Gastroesophageal sphincter (tissue), 4 donors: ENCODE measurements at regions not wholly inside any gene's neighbourhood (a gene's known extent, or its start where the extent isn't known, plus 50 kb on each side); places are given as distances from the start of the nearest gene placed in this dataset.

ENCODE experiments used
- ATAC-seq: fragments of 150-250 bp; one replicate; pipeline ENCODE4 v1.9.1; 2016; ENCODE audit warnings: mild to moderate bottlenecking, moderate library complexity
- H3K27ac ChIP-seq, 4 donors: fragments of 200-600 bp; sonication (generic) in 3 of 4; 1 replicate in 3 of 4; 2 replicates in 1 of 4; pipeline ENCODE4 v1.5.1; 2016 to 2019
- H3K27me3 ChIP-seq: fragments of 200-600 bp; sonication (generic); one replicate; pipeline ENCODE4 v1.5.1; 2019
- H3K36me3 ChIP-seq, 2 donors: fragments of 200-600 bp; sonication (generic); one replicate each; pipeline ENCODE4 v1.5.1; 2019; ENCODE audit warnings: control low read depth in 1 of 2
- H3K4me1 ChIP-seq, 3 donors: fragments of 200-600 bp; sonication (generic); 1 replicate in 2 of 3; 2 replicates in 1 of 3; pipeline ENCODE4 v1.5.1; 2016 to 2019; ENCODE audit warnings: control low read depth in 2 of 3
- H3K4me3 ChIP-seq, 2 donors: fragments of 200-600 bp; sonication (generic); one replicate each; pipeline ENCODE4 v1.5.1; 2019; ENCODE audit warnings: mild to moderate bottlenecking in 1 of 2, moderate library complexity in 1 of 2
- H3K9me3 ChIP-seq, 3 donors: fragments of 200-600 bp; sonication (generic); one replicate each; pipeline ENCODE4 v1.5.1; 2017 to 2019; ENCODE audit warnings: control low read depth in 2 of 3
- EP300 ChIP-seq: sonication (generic); formaldehyde crosslinking; IDR thresholded peaks from one replicate; pipeline ENCODE4 v1.6.1; 2017; ENCODE audit warnings: antibody characterized with exemption, mild to moderate bottlenecking
- POLR2A ChIP-seq, 2 donors: fragments of 450-650 bp; IDR thresholded peaks; one replicate each; pipeline ENCODE4 v1.6.1; 2017; ENCODE audit warnings: antibody characterized with exemption in 2 of 2, mild to moderate bottlenecking in 2 of 2, moderate library complexity in 1 of 2
- POLR2AphosphoS5 ChIP-seq: sonication (generic); formaldehyde crosslinking; IDR thresholded peaks from one replicate; pipeline ENCODE4 v1.6.1; 2017; ENCODE audit warnings: antibody characterized with exemption
- WGBS, 2 donors: methylation state at CpG; one replicate each; pipeline ENCODE4 v1.1.5; 2018; ENCODE audit warnings: low coverage in 1 of 2; 5-methylcytosine and 5-hydroxymethylcytosine counted together
- TF ChIP-seq, protein P1 (sequence below), 4 experiments: fragments of 200-600 bp in 2 of 4; fragments of 450-650 bp in 2 of 4; sonication (generic) in 1 of 4; IDR thresholded peaks; one replicate each; pipeline ENCODE4 v1.5.1; 2017 to 2019; ENCODE audit warnings: antibody characterized with exemption in 4 of 4, mild to moderate bottlenecking in 2 of 4, moderate library complexity in 2 of 4

DNA sequence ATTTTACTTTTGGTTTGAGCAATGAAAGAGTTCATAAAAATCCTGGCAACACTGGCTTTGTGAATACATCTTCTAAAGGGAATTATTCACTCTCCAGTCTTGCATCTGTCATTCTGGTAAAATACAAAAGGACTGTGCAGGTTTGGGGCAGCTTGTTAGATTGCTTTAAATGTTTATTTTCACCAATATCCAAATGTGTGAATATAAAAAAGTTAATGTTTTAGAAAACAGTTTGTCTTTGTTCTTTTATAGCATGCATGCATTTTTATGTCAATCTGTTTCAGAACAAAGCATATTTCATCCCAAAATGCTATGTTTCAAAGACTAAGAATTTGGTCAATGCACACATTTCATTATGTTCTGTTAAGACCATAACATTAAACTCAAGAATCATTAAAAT is 1145.4 kb downstream of the OLFM4 start:
- TF ChIP-seq POLR2A (IDR thresholded peaks at IDR 0.05): no peak
- TF ChIP-seq EP300: no peak
- TF ChIP-seq, protein P1, sequence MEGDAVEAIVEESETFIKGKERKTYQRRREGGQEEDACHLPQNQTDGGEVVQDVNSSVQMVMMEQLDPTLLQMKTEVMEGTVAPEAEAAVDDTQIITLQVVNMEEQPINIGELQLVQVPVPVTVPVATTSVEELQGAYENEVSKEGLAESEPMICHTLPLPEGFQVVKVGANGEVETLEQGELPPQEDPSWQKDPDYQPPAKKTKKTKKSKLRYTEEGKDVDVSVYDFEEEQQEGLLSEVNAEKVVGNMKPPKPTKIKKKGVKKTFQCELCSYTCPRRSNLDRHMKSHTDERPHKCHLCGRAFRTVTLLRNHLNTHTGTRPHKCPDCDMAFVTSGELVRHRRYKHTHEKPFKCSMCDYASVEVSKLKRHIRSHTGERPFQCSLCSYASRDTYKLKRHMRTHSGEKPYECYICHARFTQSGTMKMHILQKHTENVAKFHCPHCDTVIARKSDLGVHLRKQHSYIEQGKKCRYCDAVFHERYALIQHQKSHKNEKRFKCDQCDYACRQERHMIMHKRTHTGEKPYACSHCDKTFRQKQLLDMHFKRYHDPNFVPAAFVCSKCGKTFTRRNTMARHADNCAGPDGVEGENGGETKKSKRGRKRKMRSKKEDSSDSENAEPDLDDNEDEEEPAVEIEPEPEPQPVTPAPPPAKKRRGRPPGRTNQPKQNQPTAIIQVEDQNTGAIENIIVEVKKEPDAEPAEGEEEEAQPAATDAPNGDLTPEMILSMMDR (IDR thresholded peaks at IDR 0.05): no peak
- TF ChIP-seq POLR2AphosphoS5: no peak
- H3K27ac ChIP-seq: no peak overlapping the region
- no peak for ATAC-seq
- H3K27me3 ChIP-seq: no peaks in the 10 kb centered on the region
- no peaks in the 10 kb centered on the region for H3K36me3 ChIP-seq
- H3K4me1 ChIP-seq: no peaks in the 10 kb centered on the region
- no peaks in the 10 kb centered on the region for H3K9me3 ChIP-seq
- no peak overlapping the region for H3K4me3 ChIP-seq

DNA sequence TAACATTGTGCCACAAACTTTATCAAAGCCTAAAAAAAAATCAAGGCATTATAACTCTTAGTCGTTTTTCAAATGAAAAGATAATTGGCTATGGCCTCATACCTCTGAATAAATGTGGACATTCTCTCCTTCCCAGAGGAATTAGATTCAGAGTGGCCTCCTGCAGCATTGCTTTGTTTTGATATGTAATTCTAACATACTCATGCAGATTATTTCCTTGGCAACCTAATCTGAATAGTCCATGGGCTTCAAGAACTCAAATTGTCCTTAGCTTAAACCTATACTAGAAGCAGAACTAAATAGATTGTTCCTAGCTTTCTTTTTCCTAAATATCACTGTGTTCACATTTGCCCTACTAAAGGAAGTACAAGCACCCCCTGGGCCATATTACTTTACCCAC is 1146.9 kb downstream of the OLFM4 start:
- Histone ChIP-seq H3K9me3 (no peaks in the 10 kb centered on the region), H3K27ac (no peak overlapping the region), H3K36me3 (no peaks in the 10 kb centered on the region), H3K4me1 (no peaks in the 10 kb centered on the region), H3K27me3 (no peaks in the 10 kb centered on the region), H3K4me3 (no peak overlapping the region)
- no peak for ATAC-seq
- 60 to 71% methylated on average over 1 of the region's 1 CpG for WGBS, 2 donors
- TF ChIP-seq POLR2A (IDR thresholded peaks at IDR 0.05): no peak
- TF ChIP-seq, protein P1 (IDR thresholded peaks at IDR 0.05): no peak
- TF ChIP-seq POLR2AphosphoS5: no peak
- TF ChIP-seq EP300: no peak

DNA sequence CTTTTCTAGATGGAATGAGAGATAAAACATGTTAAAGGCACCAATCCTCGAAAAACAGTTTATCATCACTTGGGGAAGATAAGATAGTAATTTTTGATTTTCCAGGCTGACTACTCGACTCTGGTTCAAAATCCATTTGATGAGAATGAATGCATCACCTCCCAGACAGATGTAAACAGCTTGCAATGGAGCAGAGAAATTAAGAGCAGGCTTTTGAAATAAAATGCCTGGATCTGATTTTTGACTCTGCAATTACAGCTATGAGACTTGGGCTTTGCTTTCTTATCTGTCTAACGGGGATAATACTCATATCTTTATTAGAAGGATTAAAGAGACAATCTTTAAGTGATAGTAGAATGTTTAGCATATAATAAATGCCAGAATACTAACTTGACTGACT is 1148.9 kb downstream of the OLFM4 start:
- Histone ChIP-seq H3K9me3 (no peaks in the 10 kb centered on the region), H3K27me3 (no peaks in the 10 kb centered on the region), H3K4me1 (no peaks in the 10 kb centered on the region), H3K27ac (no peak overlapping the region), H3K4me3 (no peak overlapping the region), H3K36me3 (no peaks in the 10 kb centered on the region)
- ATAC-seq: no peak
- TF ChIP-seq POLR2AphosphoS5: no peak
- 52 to 77% methylated on average over 3 of the region's 3 CpGs for WGBS, 2 donors

DNA sequence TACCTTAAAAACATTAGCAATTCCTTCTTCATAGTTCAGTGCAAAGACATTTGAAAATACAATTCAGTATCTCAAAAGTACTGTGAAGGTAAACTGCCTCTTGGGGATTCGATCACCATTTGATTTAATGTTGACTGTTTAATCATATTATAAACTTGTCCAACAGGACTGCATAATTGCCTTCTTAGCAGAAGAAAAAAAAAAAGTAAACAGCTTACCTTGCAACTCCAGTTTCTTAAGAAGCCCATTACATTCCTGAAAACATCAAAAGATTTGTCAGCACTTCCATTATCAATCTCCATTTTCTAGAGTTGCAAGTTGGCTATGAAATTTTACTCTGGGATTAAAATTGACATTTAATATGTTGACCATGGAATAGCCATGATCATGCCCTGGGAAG is 1154.6 kb downstream of the OLFM4 start:
- Histone ChIP-seq H3K27me3 (no peaks in the 10 kb centered on the region), H3K9me3 (no peaks in the 10 kb centered on the region), H3K4me1 (no peaks in the 10 kb centered on the region), H3K27ac (no peak overlapping the region), H3K4me3 (no peak overlapping the region), H3K36me3 (no peaks in the 10 kb centered on the region)
- 0 to 4% methylated on average over 1 of the region's 1 CpG for WGBS, 2 donors
- no peak for ATAC-seq
- TF ChIP-seq POLR2A (IDR thresholded peaks at IDR 0.05): no peak
- TF ChIP-seq, protein P1 (IDR thresholded peaks at IDR 0.05): no peak
- no peak for TF ChIP-seq EP300
- TF ChIP-seq POLR2AphosphoS5: no peak

DNA sequence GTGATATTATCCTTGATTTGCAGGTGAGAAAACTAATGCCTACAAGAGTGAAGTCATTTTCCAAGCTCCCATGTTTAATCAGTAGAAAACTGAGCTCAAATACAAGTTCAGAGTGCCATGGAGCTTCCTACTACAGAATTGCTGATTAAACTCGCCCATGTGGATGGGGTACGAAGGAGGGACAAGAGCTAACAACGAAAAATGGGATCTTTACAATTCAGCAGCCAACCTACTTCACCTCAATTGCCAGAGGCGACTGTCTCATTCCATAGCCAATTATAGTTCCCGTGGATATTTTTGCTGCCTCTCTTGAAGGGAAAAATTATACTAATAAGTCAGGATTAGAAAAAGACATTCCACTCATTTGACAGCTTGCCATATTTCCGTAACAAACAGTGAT is 1155.1 kb downstream of the OLFM4 start:
- H3K4me1 ChIP-seq: no peaks in the 10 kb centered on the region
- no peak for ATAC-seq
- H3K36me3 ChIP-seq: no peaks in the 10 kb centered on the region
- no peak overlapping the region for H3K27ac ChIP-seq
- H3K4me3 ChIP-seq: no peak overlapping the region
- no peaks in the 10 kb centered on the region for H3K27me3 ChIP-seq
- no peaks in the 10 kb centered on the region for H3K9me3 ChIP-seq
- TF ChIP-seq EP300: no peak
- TF ChIP-seq POLR2AphosphoS5: no peak
- no peak for TF ChIP-seq POLR2A (IDR thresholded peaks at IDR 0.05)
- TF ChIP-seq, protein P1 (IDR thresholded peaks at IDR 0.05): no peak
- WGBS, 2 donors: 57 to 79% methylated on average over 6 of the region's 6 CpGs

DNA sequence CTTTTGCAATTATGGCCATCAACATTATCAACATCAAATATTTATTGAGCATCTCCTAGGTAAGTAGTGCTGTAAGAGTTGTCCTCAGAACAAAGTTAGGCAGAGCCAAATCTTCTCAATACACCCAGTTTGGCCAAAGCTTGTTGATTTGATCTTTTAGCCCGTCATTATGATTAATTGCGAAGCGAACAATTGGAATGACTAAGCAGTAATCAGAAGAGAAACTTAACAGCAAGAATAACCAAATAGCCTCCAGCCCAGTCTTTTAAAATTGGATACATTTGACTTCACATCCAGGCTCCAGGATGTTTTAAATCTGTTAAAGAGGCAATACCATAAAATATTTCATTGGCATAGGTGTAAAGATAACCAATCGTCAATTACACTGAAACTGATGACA is 1156.0 kb downstream of the OLFM4 start:
- TF ChIP-seq POLR2AphosphoS5: no peak
- TF ChIP-seq EP300: no peak
- TF ChIP-seq, protein P1 (IDR thresholded peaks at IDR 0.05): no peak
- no peak for TF ChIP-seq POLR2A (IDR thresholded peaks at IDR 0.05)

More for the DNA sequence above, 1156.0 kb downstream of the OLFM4 start:
- ATAC-seq: no peak
- WGBS, 2 donors: 80% methylated on average over 4 of the region's 4 CpGs
- no peak overlapping the region for H3K27ac ChIP-seq
- H3K4me1 ChIP-seq: no peaks in the 10 kb centered on the region
- no peaks in the 10 kb centered on the region for H3K36me3 ChIP-seq
- no peak overlapping the region for H3K4me3 ChIP-seq
- H3K9me3 ChIP-seq: no peaks in the 10 kb centered on the region
- no peaks in the 10 kb centered on the region for H3K27me3 ChIP-seq
